Left lung (tissue), 4 donors: ENCODE measurements at regions not wholly inside any gene's neighbourhood (a gene's known extent, or its start where the extent isn't known, plus 50 kb on each side); places are given as distances from the start of the nearest gene placed in this dataset.

Source experiments
- ATAC-seq: fragments of 200-7000 bp; cut with Tn5 transposase; one replicate; pipeline ENCODE4 v1.9.1; 2020; ENCODE audit warnings: moderate library complexity
- DNase-seq, 4 donors: peaks; one replicate each; pipeline ENCODE4 v3.0.0-alpha.2; 2013 to 2020
- H3K27ac ChIP-seq, 2 donors: fragments of 200-600 bp; sonication (generic) in 1 of 2; one replicate each; pipeline versions ENCODE4 v1.5.0 to v1.8.0; 2020 to 2021
- H3K27me3 ChIP-seq, 2 donors: fragments of 200-600 bp; sonication (generic) in 1 of 2; one replicate each; pipeline versions ENCODE4 v1.5.0 to v1.8.0; 2020 to 2021
- H3K36me3 ChIP-seq, 2 donors: fragments of 200-600 bp; sonication (generic) in 1 of 2; one replicate each; pipeline versions ENCODE4 v1.5.0 to v1.8.0; 2020 to 2021
- H3K4me1 ChIP-seq, 2 donors: fragments of 200-600 bp; one replicate each; pipeline ENCODE4 v1.8.0; 2021
- H3K4me3 ChIP-seq, 2 donors: fragments of 200-600 bp; sonication (generic) in 1 of 2; one replicate each; pipeline versions ENCODE4 v1.5.0 to v1.8.0; 2020 to 2021; ENCODE audit warnings: mild to moderate bottlenecking in 1 of 2
- H3K9me3 ChIP-seq, 2 donors: fragments of 200-600 bp; sonication (generic) in 1 of 2; one replicate each; pipeline versions ENCODE4 v1.5.0 to v1.8.0; 2020 to 2021
- CTCF ChIP-seq, 2 donors: fragments of 200-600 bp; sonication (generic) in 1 of 2; IDR thresholded peaks; one replicate each; pipeline versions ENCODE4 v1.5.0 to v1.8.0; 2021; ENCODE audit warnings: antibody characterized with exemption in 2 of 2
- intact Hi-C, 2 donors: fragments of 100-400 bp; cut with DNase I; formaldehyde crosslinking; loops; one replicate each; pipeline versions ENCODE4 v1.11.2 to v1.14.2; 2022
- donor health status: DM: no; HTN: yes; CAD: no.
- donor health status: DM: no; HTN: no; CAD: no.

- Histone ChIP-seq H3K36me3 (no peaks in the 10 kb centered on the region), H3K4me3 (no peak overlapping the region), H3K4me1 (peaks cover 0 to 52% of the 10 kb centered on the region in 2 donors), H3K27ac (no peak overlapping the region), H3K9me3 (no peaks in the 10 kb centered on the region), H3K27me3 (no peaks in the 10 kb centered on the region)
- no peak for ATAC-seq
- DNase-seq = no peak
- no peak for TF ChIP-seq CTCF (IDR thresholded peaks at IDR 0.05)
- intact Hi-C loops = no loop called here
Observed at GRCh38 chr1:229033480-229033879, 237.4 kb upstream of the RAB4A start.

- no peak overlapping the region for H3K27ac ChIP-seq
- H3K4me3 ChIP-seq = no peak overlapping the region
- no peaks in the 10 kb centered on the region for H3K9me3 ChIP-seq
- H3K4me1 ChIP-seq = peaks cover 0 to 43% of the 10 kb centered on the region in 2 donors
- peak in 2 of 4 donors; percentile 82 to 88 for DNase-seq
- no peak for TF ChIP-seq CTCF (IDR thresholded peaks at IDR 0.05)
- no peaks in the 10 kb centered on the region for H3K36me3 ChIP-seq
- no peaks in the 10 kb centered on the region for H3K27me3 ChIP-seq
- intact Hi-C loops = no loop called here
- ATAC-seq = no peak
Observed at GRCh38 chr1:229034342-229034741, 236.6 kb upstream of the RAB4A start.

GRCh38 chr1:229035054-229035747 is 235.7 kb upstream of the RAB4A start:
- TF ChIP-seq CTCF (IDR thresholded peaks at IDR 0.05) = no peak
- Histone ChIP-seq H3K9me3 (no peaks in the 10 kb centered on the region), H3K27ac (no peak overlapping the region)

GRCh38 chr1:229035748-229036082 is 235.2 kb upstream of the RAB4A start:
- Histone ChIP-seq H3K4me1 (peaks cover 0 to 37% of the 10 kb centered on the region in 2 donors), H3K4me3 (no peak overlapping the region), H3K27ac (no peak overlapping the region), H3K36me3 (no peaks in the 10 kb centered on the region), H3K9me3 (no peaks in the 10 kb centered on the region), H3K27me3 (no peaks in the 10 kb centered on the region)
- ATAC-seq (no peak), DNase-seq (no peak)
- intact Hi-C loops = no loop called here
- no peak for TF ChIP-seq CTCF (IDR thresholded peaks at IDR 0.05)

More at GRCh38 chr1:229035054-229035747, 235.7 kb upstream of the RAB4A start:
- Histone ChIP-seq H3K4me3 (no peak overlapping the region), H3K4me1 (peaks cover 0 to 37% of the 10 kb centered on the region in 2 donors), H3K27me3 (no peaks in the 10 kb centered on the region), H3K36me3 (no peaks in the 10 kb centered on the region)
- no peak for ATAC-seq
- intact Hi-C loops = no loop called here
- no peak for DNase-seq

- ATAC-seq = no peak
- no peak for TF ChIP-seq CTCF (IDR thresholded peaks at IDR 0.05)
- intact Hi-C loops = no loop called here
- Histone ChIP-seq H3K27ac (no peak overlapping the region), H3K9me3 (no peaks in the 10 kb centered on the region), H3K4me3 (no peak overlapping the region), H3K36me3 (no peaks in the 10 kb centered on the region), H3K4me1 (peaks cover 0 to 23% of the 10 kb centered on the region in 2 donors), H3K27me3 (no peaks in the 10 kb centered on the region)
- DNase-seq = no peak
Observed at GRCh38 chr1:229037806-229038405, 233.0 kb upstream of the RAB4A start.
